ENCODE measurements at regions not wholly inside any gene's neighbourhood (a gene's known extent, or its start where the extent isn't known, plus 50 kb on each side); places are given as distances from the start of the nearest gene placed in this dataset.
A peak's percentile ranks its signal among the peaks of the same experiment; 100 is the strongest.

DNA sequence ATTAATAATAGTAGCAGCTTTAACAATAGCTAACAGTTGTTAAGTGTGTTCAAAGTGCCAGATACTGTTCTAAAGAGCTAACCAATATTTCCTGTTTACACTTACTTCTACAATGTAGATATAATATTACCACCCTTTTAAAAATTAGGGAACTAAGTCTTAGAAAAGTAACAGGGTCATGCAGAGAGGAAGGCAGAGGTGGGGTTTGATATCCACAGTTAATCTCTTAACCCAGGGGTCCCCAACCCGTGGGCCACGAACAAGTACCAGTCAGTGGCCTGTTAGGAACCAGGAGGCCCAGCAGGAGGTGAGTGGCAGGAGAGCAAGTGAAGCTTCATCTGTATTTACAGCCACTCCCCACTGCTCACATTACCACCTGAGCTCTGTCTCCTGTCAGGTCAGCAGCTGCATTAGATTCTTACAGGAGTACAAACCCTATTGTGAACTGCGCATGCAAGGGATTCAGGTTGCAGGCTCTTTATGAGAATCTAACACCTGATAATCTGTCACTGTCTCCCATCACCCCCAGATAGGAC is 89.1 kb downstream of the ACTL7B start:
- no peak for DNase-seq (ENCODE audit: unreplicated experiment)
- intact Hi-C loops (cut with micrococcal nuclease), result loop anchor here (10.0 kb wide), 1 partner anchor 292 kb away; no protein-coding TSS in a partner anchor
- TF ChIP-seq CTCF (IDR thresholded peaks at IDR 0.05; ENCODE audit: unreplicated experiment), result no peak
- H3K9me3 Mint-ChIP-seq (ENCODE audit: unreplicated experiment), result no peaks in the 10 kb centered on the region
- POLR2A ChIA-PET, result interaction anchor here (0.7 kb wide), 1 partner anchor 827 kb away, joined by 3 read pairs; no protein-coding TSS in a partner anchor
- no peaks in the 10 kb centered on the region for H3K27me3 Mint-ChIP-seq (ENCODE audit: insufficient read depth, unreplicated experiment)
- BruUV-seq (replicated peaks), result no TSS peak
- H3K4me1 Mint-ChIP-seq (ENCODE audit: insufficient read depth, unreplicated experiment), result peaks cover 1% of the 10 kb centered on the region
- peaks cover 6% of the 10 kb centered on the region for H3K36me3 Mint-ChIP-seq (ENCODE audit: insufficient read depth, unreplicated experiment)
- no peak overlapping the region for H3K4me3 Mint-ChIP-seq (ENCODE audit: unreplicated experiment)
- no peak overlapping the region for H3K27ac Mint-ChIP-seq (ENCODE audit: low read depth, unreplicated experiment)
- CTCF ChIA-PET, result interaction anchor here (0.5 to 0.7 kb wide), 4 partner anchors 161 to 1622 kb away, joined by 3 read pairs; no protein-coding TSS in a partner anchor

GRCh38 chr9:108765265-108765664 is 90.5 kb downstream of the ACTL7B start:
- intact Hi-C loops (cut with micrococcal nuclease), result loop anchor here (10.0 kb wide), 1 partner anchor 290 kb away; no protein-coding TSS in a partner anchor
- CTCF ChIA-PET, result interaction anchor here (0.5 kb wide), 1 partner anchor 428 kb away, joined by 3 read pairs; no protein-coding TSS in a partner anchor
- no peaks in the 10 kb centered on the region for H3K9me3 Mint-ChIP-seq (ENCODE audit: unreplicated experiment)
- TF ChIP-seq CTCF (IDR thresholded peaks at IDR 0.05; ENCODE audit: unreplicated experiment), result no peak
- H3K27me3 Mint-ChIP-seq (ENCODE audit: insufficient read depth, unreplicated experiment), result no peaks in the 10 kb centered on the region
- DNase-seq (ENCODE audit: unreplicated experiment), result no peak
- no peak overlapping the region for H3K27ac Mint-ChIP-seq (ENCODE audit: low read depth, unreplicated experiment)
- H3K4me1 Mint-ChIP-seq (ENCODE audit: insufficient read depth, unreplicated experiment), result peaks cover 16% of the 10 kb centered on the region
- BruUV-seq (replicated peaks), result no TSS peak
- H3K36me3 Mint-ChIP-seq (ENCODE audit: insufficient read depth, unreplicated experiment), result peaks cover 6% of the 10 kb centered on the region
- H3K4me3 Mint-ChIP-seq (ENCODE audit: unreplicated experiment), result no peak overlapping the region
- POLR2A ChIA-PET, result no interaction called here

DNA sequence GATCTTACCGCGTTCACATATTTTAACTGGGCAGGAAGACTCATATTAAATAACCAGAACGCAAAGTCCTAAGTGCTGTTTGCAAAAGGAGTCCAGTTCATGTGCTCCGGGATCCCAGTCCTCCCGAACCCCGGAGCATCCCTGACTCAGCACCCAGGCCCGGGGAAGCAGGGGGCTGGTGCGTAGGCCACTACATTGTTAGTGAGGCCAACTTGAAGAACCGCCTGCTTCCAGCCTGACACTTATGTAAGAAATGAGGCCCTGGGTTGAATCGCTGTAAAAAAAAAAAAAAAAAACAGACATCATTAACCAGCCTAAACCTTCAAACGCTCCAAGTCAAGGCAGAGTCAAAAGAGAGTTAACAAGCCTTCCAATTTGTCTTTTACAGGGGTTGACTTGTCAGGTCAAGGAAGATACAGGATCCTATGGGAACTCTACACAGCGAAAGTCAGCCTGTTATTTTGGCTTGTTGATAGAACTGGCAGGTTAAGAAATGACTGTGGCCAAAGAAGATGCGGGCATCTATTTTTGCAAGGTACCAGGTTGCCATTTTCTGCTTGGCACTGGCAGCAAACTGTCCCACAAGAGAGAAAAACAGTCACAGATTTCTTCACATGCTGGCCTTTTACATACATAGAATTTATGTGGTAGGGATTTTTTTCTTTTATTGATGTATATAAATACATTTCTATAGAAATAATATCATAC is 93.3 kb downstream of the ACTL7B start:
- intact Hi-C loops (cut with micrococcal nuclease), result loop anchor here (1.0 to 10.0 kb wide), 4 partner anchors 52 to 1275 kb away; partner anchors contain the start of gene KLF4
- H3K4me3 Mint-ChIP-seq (ENCODE audit: unreplicated experiment), result no peak overlapping the region
- H3K4me1 Mint-ChIP-seq (ENCODE audit: insufficient read depth, unreplicated experiment), result peaks cover 18% of the 10 kb centered on the region
- BruUV-seq (replicated peaks), result no TSS peak
- CTCF ChIA-PET, result interaction anchor here (0.6 to 3.2 kb wide), 51 partner anchors 10 to 1592 kb away, joined by 3 to 24 read pairs (median 4); no protein-coding TSS in a partner anchor
- H3K36me3 Mint-ChIP-seq (ENCODE audit: insufficient read depth, unreplicated experiment), result peaks cover 6% of the 10 kb centered on the region
- TF ChIP-seq CTCF (IDR thresholded peaks at IDR 0.05; ENCODE audit: unreplicated experiment), result no peak
- POLR2A ChIA-PET, result interaction anchor here (0.6 to 2.1 kb wide), 7 partner anchors 99 to 1274 kb away, joined by 3 to 10 read pairs (median 4); no protein-coding TSS in a partner anchor
- H3K27ac Mint-ChIP-seq (ENCODE audit: low read depth, unreplicated experiment), result peak overlapping the region; percentile 31
- no peaks in the 10 kb centered on the region for H3K9me3 Mint-ChIP-seq (ENCODE audit: unreplicated experiment)
- DNase-seq (ENCODE audit: unreplicated experiment), result no peak
- H3K27me3 Mint-ChIP-seq (ENCODE audit: insufficient read depth, unreplicated experiment), result no peaks in the 10 kb centered on the region
